ENCODE measurements at regions not wholly inside any gene's neighbourhood (a gene's known extent, or its start where the extent isn't known, plus 50 kb on each side); places are given as distances from the start of the nearest gene placed in this dataset.

- TF ChIP-seq TAF1 (IDR thresholded peaks at IDR 0.05; ENCODE audit: low read depth) (no peak), CREB1 (IDR thresholded peaks at IDR 0.05; ENCODE audit: low read depth) (no peak), MAX (IDR thresholded peaks at IDR 0.05) (no peak), NFIC (IDR thresholded peaks at IDR 0.05) (no peak), CEBPB (IDR thresholded peaks at IDR 0.05) (no peak), TEAD4 (IDR thresholded peaks at IDR 0.05) (no peak), YY1 (IDR thresholded peaks at IDR 0.05; ENCODE audit: low read depth) (no peak), RAD21 (IDR thresholded peaks at IDR 0.05; ENCODE audit: low read depth) (no peak), EP300 (IDR thresholded peaks at IDR 0.05; ENCODE audit: borderline replicate concordance) (no peak), ZBTB7A (IDR thresholded peaks at IDR 0.05; ENCODE audit: low read depth) (no peak), REST (IDR thresholded peaks at IDR 0.05; ENCODE audit: low read depth) (no peak), EGR1 (IDR thresholded peaks at IDR 0.05) (no peak), USF1 (IDR thresholded peaks at IDR 0.05) (no peak), TCF12 (IDR thresholded peaks at IDR 0.05; ENCODE audit: low read depth) (no peak)
These were observed 937.4 kb downstream of the KCNMA1 start for GRCh38 chr10:76700241-76700640.

All from Ishikawa (cell line).